IPS-20b (cell line): ENCODE measurements at regions not wholly inside any gene's neighbourhood (a gene's known extent, or its start where the extent isn't known, plus 50 kb on each side); places are given as distances from the start of the nearest gene placed in this dataset.
"Not testable (repeated sequence)": the region's sequence is repeated elsewhere in the genome, so short reads cannot be mapped to it uniquely, and the experiment has no call there.

Source experiments
- H3K27ac ChIP-seq: one replicate; pipeline ENCODE4 v1.5.1; 2013; ENCODE audit warnings: low read length
- H3K27me3 ChIP-seq: 2 replicates; pipeline ENCODE4 v1.6.1; 2013; ENCODE audit warnings: mild to moderate bottlenecking, low read length, inconsistent platforms; ENCODE audit not compliant: insufficient read depth
- H3K36me3 ChIP-seq: 2 replicates; pipeline ENCODE4 v1.6.1; 2013; ENCODE audit warnings: low read depth, mild to moderate bottlenecking, inconsistent platforms, low read length, moderate library complexity; ENCODE audit not compliant: insufficient read depth
- H3K4me1 ChIP-seq: 2 replicates; pipeline ENCODE4 v1.6.1; 2013; ENCODE audit warnings: mild to moderate bottlenecking, control low read depth, inconsistent platforms, low read length, moderate library complexity; ENCODE audit not compliant: insufficient read depth
- H3K4me3 ChIP-seq: 2 replicates; pipeline ENCODE4 v1.5.1; 2013; ENCODE audit warnings: mild to moderate bottlenecking, low read length, inconsistent platforms
- H3K9ac ChIP-seq: 2 replicates; pipeline ENCODE4 v1.6.1; 2013; ENCODE audit warnings: low read depth, mild to moderate bottlenecking, inconsistent platforms, low read length, moderate library complexity
- H3K9me3 ChIP-seq: 2 replicates; pipeline ENCODE4 v1.6.1; 2013; ENCODE audit warnings: mild to moderate bottlenecking, low read depth, low read length, inconsistent platforms; ENCODE audit not compliant: insufficient read depth

- peaks cover 11% of the 10 kb centered on the region; the same call in 1 of the 2 replicates for H3K27me3 ChIP-seq
- not testable (repeated sequence) for H3K27ac ChIP-seq, H3K36me3 ChIP-seq, H3K9ac ChIP-seq, H3K4me1 ChIP-seq, H3K9me3 ChIP-seq
- H3K4me3 ChIP-seq = peak overlapping the region; percentile 40; the same call in 1 of the 2 replicates
Measured at GRCh38 chr4:8964201-8964788, 92.7 kb upstream of the HMX1 start.

- H3K36me3 ChIP-seq, H3K4me3 ChIP-seq, H3K9ac ChIP-seq, H3K27ac ChIP-seq, H3K4me1 ChIP-seq, H3K9me3 ChIP-seq: not testable (repeated sequence)
- H3K27me3 ChIP-seq = peaks cover 11% of the 10 kb centered on the region; the same call in 1 of the 2 replicates
Measured at GRCh38 chr4:8963533-8963932, 91.9 kb upstream of the HMX1 start.

- not testable (repeated sequence) for H3K9ac ChIP-seq, H3K4me3 ChIP-seq, H3K27ac ChIP-seq, H3K4me1 ChIP-seq, H3K36me3 ChIP-seq, H3K9me3 ChIP-seq
- peaks cover 11% of the 10 kb centered on the region; the same call in 1 of the 2 replicates for H3K27me3 ChIP-seq
Measured at GRCh38 chr4:8961343-8961742, 89.7 kb upstream of the HMX1 start.

GRCh38 chr4:8959471-8959870 is 87.8 kb upstream of the HMX1 start:
- not testable (repeated sequence) for H3K4me1 ChIP-seq, H3K27ac ChIP-seq, H3K9me3 ChIP-seq, H3K4me3 ChIP-seq, H3K36me3 ChIP-seq, H3K9ac ChIP-seq
- H3K27me3 ChIP-seq = peaks cover 11% of the 10 kb centered on the region; the same call in 1 of the 2 replicates

GRCh38 chr4:8954001-8954400 is 82.4 kb upstream of the HMX1 start:
- not testable (repeated sequence) for H3K4me1 ChIP-seq, H3K4me3 ChIP-seq, H3K27ac ChIP-seq, H3K36me3 ChIP-seq, H3K9ac ChIP-seq, H3K9me3 ChIP-seq, H3K27me3 ChIP-seq

- H3K27ac ChIP-seq, H3K4me1 ChIP-seq, H3K27me3 ChIP-seq, H3K9me3 ChIP-seq, H3K4me3 ChIP-seq, H3K9ac ChIP-seq, H3K36me3 ChIP-seq: not testable (repeated sequence)
Measured at GRCh38 chr4:8952791-8953190, 81.2 kb upstream of the HMX1 start.

GRCh38 chr4:8952109-8952508 is 80.5 kb upstream of the HMX1 start:
- H3K27me3 ChIP-seq, H3K4me1 ChIP-seq, H3K9ac ChIP-seq, H3K4me3 ChIP-seq, H3K9me3 ChIP-seq, H3K27ac ChIP-seq, H3K36me3 ChIP-seq: not testable (repeated sequence)

GRCh38 chr4:8945506-8945905 is 73.9 kb upstream of the HMX1 start:
- not testable (repeated sequence) for H3K27ac ChIP-seq, H3K4me1 ChIP-seq, H3K9ac ChIP-seq, H3K27me3 ChIP-seq, H3K36me3 ChIP-seq, H3K4me3 ChIP-seq
- H3K9me3 ChIP-seq = peaks cover 10% of the 10 kb centered on the region; the same call in 1 of the 2 replicates

GRCh38 chr4:8943367-8943766 is 71.7 kb upstream of the HMX1 start:
- H3K4me3 ChIP-seq, H3K9ac ChIP-seq, H3K4me1 ChIP-seq, H3K27me3 ChIP-seq, H3K27ac ChIP-seq, H3K36me3 ChIP-seq: not testable (repeated sequence)
- H3K9me3 ChIP-seq = peaks cover 10% of the 10 kb centered on the region

- not testable (repeated sequence) for H3K36me3 ChIP-seq, H3K27ac ChIP-seq, H3K9me3 ChIP-seq, H3K9ac ChIP-seq, H3K4me1 ChIP-seq, H3K27me3 ChIP-seq, H3K4me3 ChIP-seq
Measured at GRCh38 chr4:8942088-8942487, 70.4 kb upstream of the HMX1 start.

GRCh38 chr4:8941492-8941805 is 69.8 kb upstream of the HMX1 start:
- not testable (repeated sequence) for H3K9ac ChIP-seq, H3K27me3 ChIP-seq, H3K4me1 ChIP-seq, H3K36me3 ChIP-seq, H3K27ac ChIP-seq, H3K4me3 ChIP-seq, H3K9me3 ChIP-seq

- H3K4me3 ChIP-seq = no peak overlapping the region
- H3K4me1 ChIP-seq = no peaks in the 10 kb centered on the region
- no peaks in the 10 kb centered on the region for H3K36me3 ChIP-seq
- no peak overlapping the region for H3K9ac ChIP-seq
- peaks cover 4% of the 10 kb centered on the region for H3K9me3 ChIP-seq
- H3K27me3 ChIP-seq = no peaks in the 10 kb centered on the region
- H3K27ac ChIP-seq = no peak overlapping the region
Measured at GRCh38 chr4:8940792-8941491, 69.3 kb upstream of the HMX1 start.
